HEK293 (cell line): ENCODE measurements at regions not wholly inside any gene's neighbourhood (a gene's known extent, or its start where the extent isn't known, plus 50 kb on each side); places are given as distances from the start of the nearest gene placed in this dataset.

Source experiments
- BCL11A ChIP-seq: fragments of 450-650 bp; formaldehyde crosslinking; IDR thresholded peaks from 2 replicates; pipeline ENCODE4 v1.5.1; 2016; ENCODE audit warnings: low read depth, missing biosample characterization, missing genetic modification characterization
- BCL6B ChIP-seq: fragments of 450-650 bp; formaldehyde crosslinking; IDR thresholded peaks from 2 replicates; pipeline ENCODE4 v1.5.1; 2017; ENCODE audit warnings: missing biosample characterization, missing genetic modification characterization
- HIC1 ChIP-seq: fragments of 450-650 bp; formaldehyde crosslinking; IDR thresholded peaks from 2 replicates; pipeline ENCODE4 v1.5.1; 2016; ENCODE audit warnings: missing biosample characterization, missing genetic modification characterization
- HOXD13 ChIP-seq: sonication (generic); formaldehyde crosslinking; IDR thresholded peaks from 2 replicates; pipeline ENCODE4 v1.8.0; 2022; ENCODE audit warnings: missing genetic modification reagents, borderline replicate concordance
- KLF8 ChIP-seq: fragments of 450-650 bp; formaldehyde crosslinking; IDR thresholded peaks from 2 replicates; pipeline ENCODE4 v1.5.1; 2016; ENCODE audit warnings: missing biosample characterization, missing genetic modification characterization
- OVOL3 ChIP-seq: fragments of 450-650 bp; formaldehyde crosslinking; IDR thresholded peaks from 2 replicates; pipeline ENCODE4 v1.5.1; 2016; ENCODE audit warnings: missing biosample characterization, missing genetic modification characterization
- PRDM6 ChIP-seq: fragments of 450-650 bp; formaldehyde crosslinking; IDR thresholded peaks from 2 replicates; pipeline ENCODE4 v1.5.1; 2017; ENCODE audit warnings: missing biosample characterization, missing genetic modification characterization
- REST ChIP-seq: fragments of 450-650 bp; formaldehyde crosslinking; IDR thresholded peaks from 2 replicates; pipeline ENCODE4 v1.5.1; 2016; ENCODE audit warnings: missing biosample characterization, missing genetic modification characterization
- SCRT1 ChIP-seq: fragments of 450-650 bp; formaldehyde crosslinking; IDR thresholded peaks from 2 replicates; pipeline ENCODE4 v1.5.1; 2016; ENCODE audit warnings: missing biosample characterization, missing genetic modification characterization, borderline replicate concordance
- TSHZ1 ChIP-seq: fragments of 450-650 bp; formaldehyde crosslinking; IDR thresholded peaks from 2 replicates; pipeline ENCODE4 v1.5.1; 2016; ENCODE audit warnings: missing biosample characterization, missing genetic modification characterization, borderline replicate concordance
- ZBTB44 ChIP-seq: fragments of 450-650 bp; IDR thresholded peaks from 2 replicates; pipeline ENCODE4 v1.5.1; 2018; ENCODE audit warnings: missing biosample characterization, mild to moderate bottlenecking, missing genetic modification characterization
- ZFHX2 ChIP-seq: fragments of 450-650 bp; formaldehyde crosslinking; conservative IDR thresholded peaks from 2 replicates; pipeline ENCODE4 v1.5.1; 2016; ENCODE audit warnings: missing biosample characterization, missing genetic modification characterization
- ZNF10 ChIP-seq: fragments of 450-650 bp; formaldehyde crosslinking; IDR thresholded peaks from 2 replicates; pipeline ENCODE4 v1.5.1; 2017; ENCODE audit warnings: missing biosample characterization, missing genetic modification characterization
- ZNF184 ChIP-seq: fragments of 450-650 bp; IDR thresholded peaks from 2 replicates; pipeline ENCODE4 v1.5.1; 2018; ENCODE audit warnings: missing biosample characterization, mild to moderate bottlenecking, missing genetic modification characterization
- ZNF24 ChIP-seq: fragments of 450-650 bp; formaldehyde crosslinking; IDR thresholded peaks from 2 replicates; pipeline ENCODE4 v1.5.1; 2016; ENCODE audit warnings: missing biosample characterization, missing genetic modification characterization
- ZNF350 ChIP-seq: fragments of 450-650 bp; formaldehyde crosslinking; IDR thresholded peaks from 2 replicates; pipeline ENCODE4 v1.5.0; 2017; ENCODE audit warnings: missing biosample characterization, mild to moderate bottlenecking, missing genetic modification characterization
- ZNF580 ChIP-seq: fragments of 450-650 bp; formaldehyde crosslinking; IDR thresholded peaks from 2 replicates; pipeline ENCODE4 v1.5.1; 2016; ENCODE audit warnings: missing biosample characterization, missing genetic modification characterization
- ZNF621 ChIP-seq: fragments of 450-650 bp; formaldehyde crosslinking; IDR thresholded peaks from 2 replicates; pipeline ENCODE4 v1.5.1; 2017; ENCODE audit warnings: missing biosample characterization, missing genetic modification characterization
- ZNF639 ChIP-seq: fragments of 450-650 bp; formaldehyde crosslinking; IDR thresholded peaks from 2 replicates; pipeline ENCODE4 v1.5.1; 2016; ENCODE audit warnings: missing biosample characterization, missing genetic modification characterization
- ZNF777 ChIP-seq: fragments of 450-650 bp; formaldehyde crosslinking; IDR thresholded peaks from 2 replicates; pipeline ENCODE4 v1.5.1; 2017; ENCODE audit warnings: missing biosample characterization, missing genetic modification characterization, borderline replicate concordance
- ZNF792 ChIP-seq: fragments of 450-650 bp; formaldehyde crosslinking; IDR thresholded peaks from 2 replicates; pipeline ENCODE4 v1.5.1; 2016; ENCODE audit warnings: missing biosample characterization, missing genetic modification characterization
- ZNF843 ChIP-seq: fragments of 450-650 bp; formaldehyde crosslinking; IDR thresholded peaks from 2 replicates; pipeline ENCODE4 v1.5.1; 2016; ENCODE audit warnings: missing biosample characterization, missing genetic modification characterization

- TF ChIP-seq ZNF843 (tag by site-specific recombination) (peak; percentile 99), SCRT1 (tag by site-specific recombination) (peak; percentile 64), OVOL3 (tag by site-specific recombination) (peak; percentile 85), ZNF621 (no peak), ZNF10 (peak; percentile 43; the same call in 1 of the 2 replicates), BCL6B (peak; percentile 63; the same call in 1 of the 2 replicates), ZNF184 (peak; percentile 54; the same call in 1 of the 2 replicates), ZNF350 (tag by site-specific recombination) (no peak), TSHZ1 (tag by site-specific recombination) (peak; percentile 86), BCL11A (tag by site-specific recombination) (peak; percentile 91; the same call in 1 of the 2 replicates), ZBTB44 (tag by site-specific recombination) (peak; percentile 37; the same call in 1 of the 2 replicates), KLF8 (peak; percentile 92), ZNF580 (tag by site-specific recombination) (peak; percentile 94), HIC1 (tag by site-specific recombination) (peak; percentile 87), ZFHX2 (tag by site-specific recombination) (no peak), REST (tag by site-specific recombination) (no peak), ZNF639 (tag by site-specific recombination) (peak; percentile 75), HOXD13 (CRISPR knock-in tag) (peak; percentile 94), ZNF792 (tag by site-specific recombination) (no peak), ZNF777 (no peak), ZNF24 (tag by site-specific recombination) (peak; percentile 85), PRDM6 (tag by site-specific recombination) (peak; percentile 97)
Measured at GRCh38 chr11:66789097-66789890, 53.9 kb upstream of the RCE1 start (continued).
